HCT116 (cell line): ENCODE measurements at regions not wholly inside any gene's neighbourhood (a gene's known extent, or its start where the extent isn't known, plus 50 kb on each side); places are given as distances from the start of the nearest gene placed in this dataset.

Source experiments
- ATAC-seq: fragments of 200-7000 bp; cut with Tn5 transposase; 2 replicates; pipeline ENCODE4 v1.9.1; 2020; ENCODE audit warnings: mild to moderate bottlenecking, moderate library complexity
- BruUV-seq: library from RNA; stranded (reverse); fragments of 400-500 nt; replicated peaks from 2 replicates; lab custom pipeline; 2021; lab: Mats Ljungman, UMichigan
- CTCF ChIA-PET: fragments of 300-600 bp; sonication (Branson Sonifier 250); formaldehyde crosslinking; loops from one replicate; lab custom pipeline; 2021; ENCODE audit warnings: antibody characterized with exemption; lab: Charles Lee
- POLR2A ChIA-PET: fragments of 300-600, 350-600 bp; sonication (Branson Sonifier 250); formaldehyde crosslinking; loops from one replicate; lab custom pipeline; 2021; ENCODE audit warnings: antibody characterized with exemption; lab: Charles Lee
- RAD21 ChIA-PET, 2 experiments: fragments of 300-600 bp; sonication (Branson Sonifier 250); formaldehyde crosslinking; loops; one replicate each; lab custom pipeline; 2023; ENCODE audit warnings: low total read pairs in 2 of 2; ENCODE audit not compliant: uncharacterized antibody in 2 of 2, unreplicated experiment in 2 of 2, low non-redundant PET in 1 of 2; lab: Charles Lee
- DNase-seq: peaks from one replicate; pipeline ENCODE4 v3.0.0-alpha.2; 2010; ENCODE audit warnings: low read depth, low spot score
- H2AFZ ChIP-seq: fragments of 200-600 bp; shearing (Covaris generic), sonication (generic); 2 replicates; pipeline ENCODE4 v1.6.1; 2017; ENCODE audit warnings: low read depth, mixed run types, mixed read lengths, antibody characterized with exemption, low read length; ENCODE audit not compliant: poor library complexity, severe bottlenecking
- H3K27ac ChIP-seq: 2 replicates; pipeline ENCODE4 v1.5.1; 2012; ENCODE audit warnings: low read depth, low read length
- H3K27me3 ChIP-seq: fragments of 200-600 bp; sonication (generic); 2 replicates; pipeline ENCODE4 v1.6.1; 2016; ENCODE audit warnings: mixed run types, low read length, mixed read lengths; ENCODE audit not compliant: insufficient read depth
- H3K36me3 ChIP-seq, 2 experiments: fragments of 200-500 bp in 1 of 2; fragments of 200-600 bp in 1 of 2; sonication (Bioruptor generic) in 1 of 2; sonication (generic) in 1 of 2; 2 replicates each; pipeline versions ENCODE4 v1.5.1 to v1.6.1; 2014 to 2016; ENCODE audit warnings: low read length in 2 of 2, inconsistent platforms in 1 of 2, mixed read lengths in 1 of 2, mixed run types in 1 of 2; ENCODE audit not compliant: insufficient read depth in 2 of 2, control insufficient read depth in 1 of 2
- H3K4me1 ChIP-seq, 2 experiments: fragments of 200-600 bp in 1 of 2; sonication (generic) in 1 of 2; 2 replicates each; pipeline versions ENCODE4 v1.5.1 to v1.6.1; 2012 to 2017; ENCODE audit warnings: low read length in 2 of 2, inconsistent platforms in 1 of 2, mild to moderate bottlenecking in 1 of 2, mixed read lengths in 1 of 2, mixed run types in 1 of 2, moderate library complexity in 1 of 2; ENCODE audit not compliant: insufficient read depth in 2 of 2, control insufficient read depth in 1 of 2
- H3K4me2 ChIP-seq: fragments of 200-600 bp; sonication (generic); 2 replicates; pipeline ENCODE4 v1.6.1; 2017; ENCODE audit warnings: mixed run types, low read length, mixed read lengths
- H3K4me3 ChIP-seq, 2 experiments: fragments of 200-600 bp in 1 of 2; sonication (generic) in 1 of 2; replicated peaks in 1 of 2; 2 replicates each; pipeline ENCODE4 v1.5.1; 2011 to 2016; ENCODE audit warnings: low read length in 2 of 2, control low read depth in 1 of 2, low read depth in 1 of 2, mild to moderate bottlenecking in 1 of 2, mixed read lengths in 1 of 2, mixed run types in 1 of 2
- H3K79me2 ChIP-seq: fragments of 200-600 bp; sonication (generic); 2 replicates; pipeline ENCODE4 v1.6.1; 2017; ENCODE audit warnings: mild to moderate bottlenecking, mixed run types, low read length, moderate library complexity, mixed read lengths; ENCODE audit not compliant: insufficient read depth
- H3K9ac ChIP-seq: fragments of 200-600 bp; sonication (generic); 2 replicates; pipeline ENCODE4 v1.6.1; 2016; ENCODE audit warnings: low read length, mixed read lengths
- H3K9me2 ChIP-seq: fragments of 200-600 bp; sonication (generic), shearing (Covaris generic); 2 replicates; pipeline ENCODE4 v1.6.1; 2017; ENCODE audit warnings: mixed run types, mild to moderate bottlenecking, moderate library complexity; ENCODE audit not compliant: insufficient read depth
- H3K9me3 ChIP-seq, 2 experiments: fragments of 200-500 bp in 1 of 2; fragments of 200-600 bp in 1 of 2; sonication (Bioruptor generic) in 1 of 2; sonication (generic) in 1 of 2; 2 replicates each; pipeline ENCODE4 v1.6.1; 2014 to 2017; ENCODE audit warnings: low read length in 2 of 2, mixed read lengths in 2 of 2, inconsistent platforms in 1 of 2, low read depth in 1 of 2, mild to moderate bottlenecking in 1 of 2, mixed run types in 1 of 2, moderate library complexity in 1 of 2; ENCODE audit not compliant: control insufficient read depth in 1 of 2, insufficient read depth in 1 of 2
- H4K20me1 ChIP-seq: fragments of 200-600 bp; sonication (generic), shearing (Covaris generic); 2 replicates; pipeline ENCODE4 v1.6.1; 2017; ENCODE audit warnings: mixed run types, mild to moderate bottlenecking, moderate library complexity; ENCODE audit not compliant: insufficient read depth
- FOSL1 ChIP-seq: IDR thresholded peaks from 2 replicates; pipeline ENCODE4 v1.6.1; 2012; ENCODE audit warnings: low read depth
- JUND ChIP-seq: IDR thresholded peaks from 2 replicates; pipeline ENCODE4 v1.6.1; 2012
- RAD21 ChIP-seq: IDR thresholded peaks from 2 replicates; pipeline ENCODE4 v1.6.1; 2012; ENCODE audit warnings: low read depth, mild to moderate bottlenecking
- SIN3A ChIP-seq: IDR thresholded peaks from 2 replicates; pipeline ENCODE4 v1.6.1; 2012; ENCODE audit warnings: low read depth
- SRF ChIP-seq: IDR thresholded peaks from 2 replicates; pipeline ENCODE4 v1.6.1; 2012; ENCODE audit warnings: low read depth
- intact Hi-C: fragments of 100-400 bp; cut with micrococcal nuclease; formaldehyde crosslinking; loops from 2 replicates; pipeline ENCODE4 v1.10.0; 2022
- TF ChIP-seq, protein P1 (sequence below), 3 experiments: fragments of 200-600 bp in 1 of 3; sonication (generic) in 1 of 3; IDR thresholded peaks in 2 of 3; conservative IDR thresholded peaks in 1 of 3; 2 replicates each; pipeline ENCODE4 v1.5.1; 2012 to 2017; ENCODE audit warnings: low read depth in 2 of 3, low read length in 2 of 3, antibody characterized with exemption in 1 of 3, borderline replicate concordance in 1 of 3, control low read depth in 1 of 3, mild to moderate bottlenecking in 1 of 3, mixed read lengths in 1 of 3, mixed run types in 1 of 3, moderate library complexity in 1 of 3; ENCODE audit not compliant: insufficient read depth in 1 of 3
- TF ChIP-seq, protein P2 (sequence below): IDR thresholded peaks from 2 replicates; pipeline ENCODE4 v1.6.1; 2012
- TF ChIP-seq, protein P3 (sequence below): IDR thresholded peaks from 2 replicates; pipeline ENCODE4 v1.6.1; 2012; ENCODE audit warnings: low read depth

DNA sequence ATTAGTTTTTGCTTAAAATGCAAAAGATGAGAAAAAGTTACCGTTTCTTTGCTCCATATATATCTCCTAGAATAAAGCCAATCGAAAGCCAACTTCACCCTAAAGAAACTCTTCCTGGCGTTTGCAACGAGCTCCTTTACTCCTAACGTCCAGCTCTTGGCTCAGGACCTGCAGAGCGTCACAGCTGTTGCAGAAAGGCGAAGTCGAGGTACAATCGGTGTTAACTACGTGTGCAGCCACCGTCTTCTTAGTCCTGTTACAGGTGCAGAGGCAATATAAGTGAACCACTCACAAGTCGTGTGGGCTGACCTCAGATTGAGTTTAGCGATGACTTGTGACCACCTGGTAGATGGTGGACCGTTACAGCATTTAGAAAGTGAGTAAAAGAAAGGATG is 113.1 kb downstream of the TRIM27 start:
- no peaks in the 10 kb centered on the region; a peak in 1 of 4 replicates for H3K4me1 ChIP-seq
- POLR2A ChIA-PET, result no interaction called here
- H3K27me3 ChIP-seq, result no peaks in the 10 kb centered on the region
- no peak overlapping the region for H3K4me3 ChIP-seq
- intact Hi-C loops, result no loop called here
- BruUV-seq, result no TSS peak
- no peaks in the 10 kb centered on the region for H3K9me3 ChIP-seq
- H2AFZ ChIP-seq, result no peak overlapping the region
- H3K9ac ChIP-seq, result no peak overlapping the region
- no peaks in the 10 kb centered on the region for H4K20me1 ChIP-seq
- RAD21 ChIA-PET, result no interaction called here
- no peak for TF ChIP-seq SIN3A
- TF ChIP-seq, protein P1, sequence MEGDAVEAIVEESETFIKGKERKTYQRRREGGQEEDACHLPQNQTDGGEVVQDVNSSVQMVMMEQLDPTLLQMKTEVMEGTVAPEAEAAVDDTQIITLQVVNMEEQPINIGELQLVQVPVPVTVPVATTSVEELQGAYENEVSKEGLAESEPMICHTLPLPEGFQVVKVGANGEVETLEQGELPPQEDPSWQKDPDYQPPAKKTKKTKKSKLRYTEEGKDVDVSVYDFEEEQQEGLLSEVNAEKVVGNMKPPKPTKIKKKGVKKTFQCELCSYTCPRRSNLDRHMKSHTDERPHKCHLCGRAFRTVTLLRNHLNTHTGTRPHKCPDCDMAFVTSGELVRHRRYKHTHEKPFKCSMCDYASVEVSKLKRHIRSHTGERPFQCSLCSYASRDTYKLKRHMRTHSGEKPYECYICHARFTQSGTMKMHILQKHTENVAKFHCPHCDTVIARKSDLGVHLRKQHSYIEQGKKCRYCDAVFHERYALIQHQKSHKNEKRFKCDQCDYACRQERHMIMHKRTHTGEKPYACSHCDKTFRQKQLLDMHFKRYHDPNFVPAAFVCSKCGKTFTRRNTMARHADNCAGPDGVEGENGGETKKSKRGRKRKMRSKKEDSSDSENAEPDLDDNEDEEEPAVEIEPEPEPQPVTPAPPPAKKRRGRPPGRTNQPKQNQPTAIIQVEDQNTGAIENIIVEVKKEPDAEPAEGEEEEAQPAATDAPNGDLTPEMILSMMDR (IDR thresholded peaks at IDR 0.05 in 2 of 3, conservative IDR thresholded peaks at IDR 0.05 in 1 of 3; ENCODE audit: borderline replicate concordance in 1 of 3, insufficient read depth in 1 of 3, low read depth in 2 of 3, low read length in 2 of 3), result no peak
- TF ChIP-seq JUND, result no peak
- TF ChIP-seq FOSL1, result no peak
- TF ChIP-seq, protein P2, sequence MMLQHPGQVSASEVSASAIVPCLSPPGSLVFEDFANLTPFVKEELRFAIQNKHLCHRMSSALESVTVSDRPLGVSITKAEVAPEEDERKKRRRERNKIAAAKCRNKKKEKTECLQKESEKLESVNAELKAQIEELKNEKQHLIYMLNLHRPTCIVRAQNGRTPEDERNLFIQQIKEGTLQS, result no peak
- TF ChIP-seq, protein P3, sequence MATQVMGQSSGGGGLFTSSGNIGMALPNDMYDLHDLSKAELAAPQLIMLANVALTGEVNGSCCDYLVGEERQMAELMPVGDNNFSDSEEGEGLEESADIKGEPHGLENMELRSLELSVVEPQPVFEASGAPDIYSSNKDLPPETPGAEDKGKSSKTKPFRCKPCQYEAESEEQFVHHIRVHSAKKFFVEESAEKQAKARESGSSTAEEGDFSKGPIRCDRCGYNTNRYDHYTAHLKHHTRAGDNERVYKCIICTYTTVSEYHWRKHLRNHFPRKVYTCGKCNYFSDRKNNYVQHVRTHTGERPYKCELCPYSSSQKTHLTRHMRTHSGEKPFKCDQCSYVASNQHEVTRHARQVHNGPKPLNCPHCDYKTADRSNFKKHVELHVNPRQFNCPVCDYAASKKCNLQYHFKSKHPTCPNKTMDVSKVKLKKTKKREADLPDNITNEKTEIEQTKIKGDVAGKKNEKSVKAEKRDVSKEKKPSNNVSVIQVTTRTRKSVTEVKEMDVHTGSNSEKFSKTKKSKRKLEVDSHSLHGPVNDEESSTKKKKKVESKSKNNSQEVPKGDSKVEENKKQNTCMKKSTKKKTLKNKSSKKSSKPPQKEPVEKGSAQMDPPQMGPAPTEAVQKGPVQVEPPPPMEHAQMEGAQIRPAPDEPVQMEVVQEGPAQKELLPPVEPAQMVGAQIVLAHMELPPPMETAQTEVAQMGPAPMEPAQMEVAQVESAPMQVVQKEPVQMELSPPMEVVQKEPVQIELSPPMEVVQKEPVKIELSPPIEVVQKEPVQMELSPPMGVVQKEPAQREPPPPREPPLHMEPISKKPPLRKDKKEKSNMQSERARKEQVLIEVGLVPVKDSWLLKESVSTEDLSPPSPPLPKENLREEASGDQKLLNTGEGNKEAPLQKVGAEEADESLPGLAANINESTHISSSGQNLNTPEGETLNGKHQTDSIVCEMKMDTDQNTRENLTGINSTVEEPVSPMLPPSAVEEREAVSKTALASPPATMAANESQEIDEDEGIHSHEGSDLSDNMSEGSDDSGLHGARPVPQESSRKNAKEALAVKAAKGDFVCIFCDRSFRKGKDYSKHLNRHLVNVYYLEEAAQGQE, result no peak
- no peak for TF ChIP-seq RAD21
- no peak for TF ChIP-seq SRF
- H3K9me2 ChIP-seq, result no peaks in the 10 kb centered on the region
- no peaks in the 10 kb centered on the region for H3K79me2 ChIP-seq
- H3K27ac ChIP-seq, result no peak overlapping the region
- no peak overlapping the region for H3K4me2 ChIP-seq
- no peak for DNase-seq
- CTCF ChIA-PET, result no interaction called here
- no peak for ATAC-seq
- H3K36me3 ChIP-seq, result no peaks in the 10 kb centered on the region
